ENCODE measurements at regions not wholly inside any gene's neighbourhood (a gene's known extent, or its start where the extent isn't known, plus 50 kb on each side); places are given as distances from the start of the nearest gene placed in this dataset.

GRCh38 chr13:89181041-89181440 lies 1509.9 kb downstream of the SLITRK5 start:
- no peaks in the 10 kb centered on the region for H3K36me3 ChIP-seq (ENCODE audit: control insufficient read depth, insufficient read depth, low read length)
- intact Hi-C loops (cut with micrococcal nuclease) (no loop called here), in situ Hi-C loops (cut with MboI; ENCODE audit: low sequenced_read_pairs) (no loop called here), dilution Hi-C loops (cut with HindIII; ENCODE audit: low sequenced_read_pairs, unreplicated experiment) (no loop called here)
- no TSS peak for BruUV-seq (replicated peaks)
- no peak overlapping the region for H4K91ac ChIP-seq (ENCODE audit: insufficient read depth, low read depth, low read length)
- H3K4me3 ChIP-seq (ENCODE audit: insufficient read depth, low read depth, low read length): no peak overlapping the region
- H4K5ac ChIP-seq (ENCODE audit: low read depth, low read length): no peak overlapping the region
- DNase-seq: no peak
- no peaks in the 10 kb centered on the region for H3K27me3 ChIP-seq (ENCODE audit: control insufficient read depth, insufficient read depth, low read length)
- no peak overlapping the region for H3K14ac ChIP-seq (replicated peaks; ENCODE audit: low read depth, low read length)
- H2AK9ac ChIP-seq (replicated peaks; ENCODE audit: low read depth, low read length, poor library complexity): no peak overlapping the region
- no peaks in the 10 kb centered on the region for H4K20me1 ChIP-seq (ENCODE audit: insufficient read depth, low read length)
- no peak overlapping the region for H2BK5ac ChIP-seq (ENCODE audit: low read depth, low read length, poor library complexity, severe bottlenecking)
- peaks cover 8% of the 10 kb centered on the region for H3K9me3 ChIP-seq (ENCODE audit: control insufficient read depth, insufficient read depth, low read length)
- H3K27ac ChIP-seq (ENCODE audit: insufficient read depth, low read length): no peak overlapping the region
- H2BK120ac ChIP-seq (ENCODE audit: low read depth, low read length): no peak overlapping the region
- H2AFZ ChIP-seq (replicated peaks; ENCODE audit: low read length, poor library complexity): no peak overlapping the region
- no peaks in the 10 kb centered on the region for H3K4me1 ChIP-seq (ENCODE audit: control insufficient read depth, insufficient read depth, low read length)
- H3K4ac ChIP-seq (ENCODE audit: low read depth, low read length): no peak overlapping the region
- H2BK20ac ChIP-seq (ENCODE audit: low read depth, low read length): no peak overlapping the region
- CTCF ChIA-PET: no interaction called here
- H3K23ac ChIP-seq (ENCODE audit: low read depth, low read length): no peak overlapping the region
- ATAC-seq (ENCODE audit: low read depth): no peak
- H3K4me2 ChIP-seq (ENCODE audit: low read depth, low read length): no peak overlapping the region
- POLR2A ChIA-PET (ENCODE audit: unreplicated experiment): no interaction called here
- H2AK5ac ChIP-seq (ENCODE audit: low read depth, low read length): no peak overlapping the region
- no peak overlapping the region for H3K56ac ChIP-seq (ENCODE audit: extremely low read depth, insufficient read depth, low read length)
- TF ChIP-seq MXI1 (IDR thresholded peaks at IDR 0.05; ENCODE audit: borderline replicate concordance, low read depth, low read length) (no peak), BHLHE40 (IDR thresholded peaks at IDR 0.05; ENCODE audit: low read depth, low read length) (no peak), RFX5 (IDR thresholded peaks at IDR 0.05; ENCODE audit: low read depth, low read length) (no peak), MAFK (IDR thresholded peaks at IDR 0.05; ENCODE audit: low read depth, low read length) (no peak), ELK1 (IDR thresholded peaks at IDR 0.05; ENCODE audit: borderline replicate concordance, low read depth, low read length) (no peak), NFE2L2 (IDR thresholded peaks at IDR 0.05; ENCODE audit: low read depth, low read length) (no peak), SMC3 (IDR thresholded peaks at IDR 0.05; ENCODE audit: low read depth, low read length) (no peak), MAZ (IDR thresholded peaks at IDR 0.05; ENCODE audit: borderline replicate concordance, low read depth, low read length) (no peak), POLR2A (IDR thresholded peaks at IDR 0.05; ENCODE audit: low read depth, low read length) (no peak), FOS (IDR thresholded peaks at IDR 0.05; ENCODE audit: low read depth, low read length) (no peak), CEBPB (IDR thresholded peaks at IDR 0.05; ENCODE audit: low read depth, low read length) (no peak), RCOR1 (IDR thresholded peaks at IDR 0.05; ENCODE audit: insufficient replicate concordance, low read length) (no peak), RAD21 (IDR thresholded peaks at IDR 0.05; ENCODE audit: low read length) (no peak), CHD1 (IDR thresholded peaks at IDR 0.05; ENCODE audit: low read depth, low read length) (no peak)
- TF ChIP-seq, protein P1, sequence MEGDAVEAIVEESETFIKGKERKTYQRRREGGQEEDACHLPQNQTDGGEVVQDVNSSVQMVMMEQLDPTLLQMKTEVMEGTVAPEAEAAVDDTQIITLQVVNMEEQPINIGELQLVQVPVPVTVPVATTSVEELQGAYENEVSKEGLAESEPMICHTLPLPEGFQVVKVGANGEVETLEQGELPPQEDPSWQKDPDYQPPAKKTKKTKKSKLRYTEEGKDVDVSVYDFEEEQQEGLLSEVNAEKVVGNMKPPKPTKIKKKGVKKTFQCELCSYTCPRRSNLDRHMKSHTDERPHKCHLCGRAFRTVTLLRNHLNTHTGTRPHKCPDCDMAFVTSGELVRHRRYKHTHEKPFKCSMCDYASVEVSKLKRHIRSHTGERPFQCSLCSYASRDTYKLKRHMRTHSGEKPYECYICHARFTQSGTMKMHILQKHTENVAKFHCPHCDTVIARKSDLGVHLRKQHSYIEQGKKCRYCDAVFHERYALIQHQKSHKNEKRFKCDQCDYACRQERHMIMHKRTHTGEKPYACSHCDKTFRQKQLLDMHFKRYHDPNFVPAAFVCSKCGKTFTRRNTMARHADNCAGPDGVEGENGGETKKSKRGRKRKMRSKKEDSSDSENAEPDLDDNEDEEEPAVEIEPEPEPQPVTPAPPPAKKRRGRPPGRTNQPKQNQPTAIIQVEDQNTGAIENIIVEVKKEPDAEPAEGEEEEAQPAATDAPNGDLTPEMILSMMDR (conservative IDR thresholded peaks at IDR 0.05; ENCODE audit: low read depth, low read length): no peak
- TF ChIP-seq, protein P2, sequence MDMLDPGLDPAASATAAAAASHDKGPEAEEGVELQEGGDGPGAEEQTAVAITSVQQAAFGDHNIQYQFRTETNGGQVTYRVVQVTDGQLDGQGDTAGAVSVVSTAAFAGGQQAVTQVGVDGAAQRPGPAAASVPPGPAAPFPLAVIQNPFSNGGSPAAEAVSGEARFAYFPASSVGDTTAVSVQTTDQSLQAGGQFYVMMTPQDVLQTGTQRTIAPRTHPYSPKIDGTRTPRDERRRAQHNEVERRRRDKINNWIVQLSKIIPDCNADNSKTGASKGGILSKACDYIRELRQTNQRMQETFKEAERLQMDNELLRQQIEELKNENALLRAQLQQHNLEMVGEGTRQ (IDR thresholded peaks at IDR 0.05; ENCODE audit: low read depth, low read length): no peak
- no peak overlapping the region for H3K9ac ChIP-seq (ENCODE audit: low read depth, low read length)
- no peaks in the 10 kb centered on the region for H3K9me1 ChIP-seq (ENCODE audit: insufficient read depth, low read length)
- no peak overlapping the region for H4K8ac ChIP-seq (ENCODE audit: low read depth in 2 of 2, low read length in 2 of 2)
- H2BK15ac ChIP-seq (ENCODE audit: low read depth, low read length): no peak overlapping the region
- no peak overlapping the region for H3K18ac ChIP-seq (ENCODE audit: low read depth, low read length)
- no peaks in the 10 kb centered on the region for H3K79me1 ChIP-seq (ENCODE audit: low read depth in 1 of 2, low read length in 2 of 2)

Data from IMR-90 (cell line).